ENCODE measurements at regions not wholly inside any gene's neighbourhood (a gene's known extent, or its start where the extent isn't known, plus 50 kb on each side); places are given as distances from the start of the nearest gene placed in this dataset.

GRCh38 chr9:115673599-115673998, 480.0 kb upstream of the PAPPA start:
- Histone ChIP-seq H3K27me3 (ENCODE audit: insufficient read depth) (no peaks in the 10 kb centered on the region), H3K27ac (ENCODE audit: low read depth in 2 of 2, low read length in 1 of 2) (peak overlapping the region; percentile 86 to 100; a peak in 3 of 4 replicates), H3K4me1 (ENCODE audit: control insufficient read depth in 1 of 2, insufficient read depth in 2 of 2, low read depth in 1 of 2, low read length in 1 of 2) (peaks cover 0 to 31% of the 10 kb centered on the region in 2 experiments; a peak in 1 of 4 replicates), H3K4me3 (ENCODE audit: low read depth in 2 of 2, low read length in 1 of 2) (no peak overlapping the region), H4K20me1 (ENCODE audit: insufficient read depth) (no peaks in the 10 kb centered on the region), H3F3A (replicated peaks; ENCODE audit: insufficient read depth) (peaks cover 60% of the 10 kb centered on the region), H3K4me2 (peak overlapping the region; percentile 72), H3K9ac (peak overlapping the region; percentile 88), H3K79me2 (ENCODE audit: insufficient read depth) (peaks cover 5% of the 10 kb centered on the region; the same call in 1 of the 2 replicates), H3K9me2 (no peaks in the 10 kb centered on the region), H3K36me3 (replicated peaks in 1 of 2; ENCODE audit: control insufficient read depth in 1 of 2, insufficient read depth in 2 of 2, low read length in 1 of 2) (peaks cover 0 to 5% of the 10 kb centered on the region in 2 experiments), H3K9me3 (no peaks in the 10 kb centered on the region), H2AFZ (ENCODE audit: low read depth) (no peak overlapping the region)
- no peak for DNase-seq
- POLR2A ChIA-PET: no interaction called here
- TF ChIP-seq CHD2 (IDR thresholded peaks at IDR 0.05; ENCODE audit: low read length, partially characterized antibody) (no peak), USF2 (IDR thresholded peaks at IDR 0.05; ENCODE audit: borderline replicate concordance, low read depth, low read length) (no peak), NRF1 (IDR thresholded peaks at IDR 0.05; ENCODE audit: low read depth, low read length) (no peak), RAD21 (IDR thresholded peaks at IDR 0.05; ENCODE audit: low read length) (no peak), GATA2 (CRISPR knock-in tag; IDR thresholded peaks at IDR 0.05) (no peak), TCF12 (IDR thresholded peaks at IDR 0.05) (no peak), ZBTB33 (IDR thresholded peaks at IDR 0.05; ENCODE audit: borderline replicate concordance, low read depth) (no peak), PBX3 (IDR thresholded peaks at IDR 0.05) (no peak), RXRA (IDR thresholded peaks at IDR 0.05; ENCODE audit: borderline replicate concordance, low read depth) (no peak), MEF2A (IDR thresholded peaks at IDR 0.05; ENCODE audit: borderline replicate concordance, low read depth) (no peak), SMC3 (IDR thresholded peaks at IDR 0.05; ENCODE audit: low read depth, low read length) (no peak), SIN3A (IDR thresholded peaks at IDR 0.05; ENCODE audit: borderline replicate concordance, low read depth, low read length) (no peak), NFIC (IDR thresholded peaks at IDR 0.05; ENCODE audit: borderline replicate concordance) (no peak), USF1 (IDR thresholded peaks at IDR 0.05; ENCODE audit: borderline replicate concordance, low read depth) (no peak)
- TF ChIP-seq, protein P1, sequence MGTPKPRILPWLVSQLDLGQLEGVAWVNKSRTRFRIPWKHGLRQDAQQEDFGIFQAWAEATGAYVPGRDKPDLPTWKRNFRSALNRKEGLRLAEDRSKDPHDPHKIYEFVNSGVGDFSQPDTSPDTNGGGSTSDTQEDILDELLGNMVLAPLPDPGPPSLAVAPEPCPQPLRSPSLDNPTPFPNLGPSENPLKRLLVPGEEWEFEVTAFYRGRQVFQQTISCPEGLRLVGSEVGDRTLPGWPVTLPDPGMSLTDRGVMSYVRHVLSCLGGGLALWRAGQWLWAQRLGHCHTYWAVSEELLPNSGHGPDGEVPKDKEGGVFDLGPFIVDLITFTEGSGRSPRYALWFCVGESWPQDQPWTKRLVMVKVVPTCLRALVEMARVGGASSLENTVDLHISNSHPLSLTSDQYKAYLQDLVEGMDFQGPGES (IDR thresholded peaks at IDR 0.05; ENCODE audit: low read depth, low read length): no peak
- TF ChIP-seq, protein P2, sequence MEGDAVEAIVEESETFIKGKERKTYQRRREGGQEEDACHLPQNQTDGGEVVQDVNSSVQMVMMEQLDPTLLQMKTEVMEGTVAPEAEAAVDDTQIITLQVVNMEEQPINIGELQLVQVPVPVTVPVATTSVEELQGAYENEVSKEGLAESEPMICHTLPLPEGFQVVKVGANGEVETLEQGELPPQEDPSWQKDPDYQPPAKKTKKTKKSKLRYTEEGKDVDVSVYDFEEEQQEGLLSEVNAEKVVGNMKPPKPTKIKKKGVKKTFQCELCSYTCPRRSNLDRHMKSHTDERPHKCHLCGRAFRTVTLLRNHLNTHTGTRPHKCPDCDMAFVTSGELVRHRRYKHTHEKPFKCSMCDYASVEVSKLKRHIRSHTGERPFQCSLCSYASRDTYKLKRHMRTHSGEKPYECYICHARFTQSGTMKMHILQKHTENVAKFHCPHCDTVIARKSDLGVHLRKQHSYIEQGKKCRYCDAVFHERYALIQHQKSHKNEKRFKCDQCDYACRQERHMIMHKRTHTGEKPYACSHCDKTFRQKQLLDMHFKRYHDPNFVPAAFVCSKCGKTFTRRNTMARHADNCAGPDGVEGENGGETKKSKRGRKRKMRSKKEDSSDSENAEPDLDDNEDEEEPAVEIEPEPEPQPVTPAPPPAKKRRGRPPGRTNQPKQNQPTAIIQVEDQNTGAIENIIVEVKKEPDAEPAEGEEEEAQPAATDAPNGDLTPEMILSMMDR (IDR thresholded peaks at IDR 0.05): no peak
- 61% methylated on average over 3 of the region's 3 CpGs for WGBS (ENCODE audit: low lambda C conversion rate)
- CTCF ChIA-PET: interaction anchor here (0.7 kb wide), 1 partner anchor 518 kb away, joined by 3 read pairs; no protein-coding TSS in a partner anchor

Measured in SK-N-SH (cell line).